Fibroblast of the aortic adventitia (primary cell): ENCODE measurements at regions not wholly inside any gene's neighbourhood (a gene's known extent, or its start where the extent isn't known, plus 50 kb on each side); places are given as distances from the start of the nearest gene placed in this dataset.

ENCODE experiments used
- DNase-seq: peaks from one replicate; pipeline ENCODE4 v3.0.0-alpha.2; 2010; ENCODE audit warnings: low read depth
- H3K4me3 ChIP-seq: 2 replicates; pipeline ENCODE4 v1.5.1; 2011; ENCODE audit warnings: low read depth, mild to moderate bottlenecking, control low read depth, low read length, moderate library complexity
- CTCF ChIP-seq: IDR thresholded peaks from 2 replicates; pipeline ENCODE4 v1.5.1; 2011; ENCODE audit warnings: mild to moderate bottlenecking, low read length, control low read depth, inconsistent platforms; ENCODE audit not compliant: insufficient read depth

- no peak overlapping the region for H3K4me3 ChIP-seq
- TF ChIP-seq CTCF = no peak
- no peak for DNase-seq
Measured at GRCh38 chr7:125661677-125662076, 732.1 kb upstream of the POT1 start.

GRCh38 chr7:125661006-125661405, 731.4 kb upstream of the POT1 start:
- DNase-seq = peak; percentile 1
- no peak overlapping the region for H3K4me3 ChIP-seq
- no peak for TF ChIP-seq CTCF

DNA sequence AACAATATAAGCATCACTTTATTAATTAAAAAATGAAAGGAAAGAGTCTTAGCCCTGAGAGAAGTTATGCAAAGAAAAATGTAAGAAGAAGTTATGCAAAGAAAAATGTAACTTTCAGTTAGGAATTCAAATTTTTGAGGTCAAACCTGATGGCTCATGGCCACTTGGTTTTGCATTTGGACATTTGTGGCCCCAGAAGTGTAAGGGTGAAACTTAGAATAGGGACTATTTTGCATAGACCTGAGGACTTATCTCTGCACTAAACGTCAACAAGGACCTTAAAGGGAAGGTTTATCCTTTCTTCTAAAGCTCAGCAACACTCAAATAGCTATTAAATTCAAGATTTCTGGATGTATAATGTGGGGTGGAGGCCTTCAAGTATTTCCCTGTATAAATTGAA, 724.5 kb upstream of the POT1 start:
- DNase-seq = no peak
- TF ChIP-seq CTCF = no peak
- no peak overlapping the region for H3K4me3 ChIP-seq

- DNase-seq = no peak
- no peak for TF ChIP-seq CTCF
- H3K4me3 ChIP-seq = no peak overlapping the region
Measured at GRCh38 chr7:125651823-125652528, 722.4 kb upstream of the POT1 start.

GRCh38 chr7:125648543-125648942, 718.9 kb upstream of the POT1 start:
- TF ChIP-seq CTCF = no peak
- H3K4me3 ChIP-seq = no peak overlapping the region
- no peak for DNase-seq

DNA sequence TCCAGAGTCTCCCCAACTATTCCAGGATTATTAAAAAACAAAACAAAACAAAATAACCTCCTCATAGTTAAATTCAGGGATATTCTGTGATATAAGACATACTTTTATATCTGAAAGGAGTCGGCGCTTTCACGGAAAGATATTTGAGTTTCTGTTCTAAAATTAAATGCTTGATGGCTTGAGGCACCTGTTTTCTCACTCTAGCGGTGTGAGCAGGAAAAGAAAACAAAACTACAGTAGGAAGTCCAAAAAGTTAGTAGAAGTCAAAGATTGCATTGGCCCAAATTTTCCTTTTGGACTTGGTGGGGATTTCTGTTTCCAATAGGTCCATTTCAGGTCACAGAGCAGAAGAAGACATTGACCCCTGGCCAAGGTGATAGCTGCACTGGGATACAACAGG, 716.1 kb upstream of the POT1 start:
- TF ChIP-seq CTCF = no peak
- no peak overlapping the region for H3K4me3 ChIP-seq

GRCh38 chr7:125644109-125644508, 714.5 kb upstream of the POT1 start:
- TF ChIP-seq CTCF = no peak
- no peak overlapping the region for H3K4me3 ChIP-seq
- DNase-seq = no peak

More for the DNA sequence above, 716.1 kb upstream of the POT1 start:
- no peak for DNase-seq
